Natural killer cell (primary cell): ENCODE measurements at regions not wholly inside any gene's neighbourhood (a gene's known extent, or its start where the extent isn't known, plus 50 kb on each side); places are given as distances from the start of the nearest gene placed in this dataset.

Source experiments
- ATAC-seq, 3 donors: fragments of 150-1000 bp in 2 of 3; fragments of 200-7000 bp in 1 of 3; cut with Tn5 transposase; 1 replicate in 1 of 3; 2 replicates in 2 of 3; pipeline ENCODE4 v1.10.0; 2021; ENCODE audit warnings: mild to moderate bottlenecking in 2 of 3, moderate library complexity in 2 of 3
- DNase-seq, 2 donors: peaks; one replicate each; pipeline versions ENCODE4 v3.0.0 to v3.0.0-alpha.2; 2013 to 2021; ENCODE audit warnings: mixed read lengths in 1 of 2
- H3K27ac ChIP-seq: one replicate; pipeline ENCODE4 v1.5.1; 2013; ENCODE audit warnings: mild to moderate bottlenecking, low read length
- H3K27me3 ChIP-seq: one replicate; pipeline ENCODE4 v1.6.1; 2013; ENCODE audit warnings: low read length; ENCODE audit not compliant: control insufficient read depth, insufficient read depth
- H3K36me3 ChIP-seq: one replicate; pipeline ENCODE4 v1.6.1; 2013; ENCODE audit warnings: low read length; ENCODE audit not compliant: control insufficient read depth, insufficient read depth
- H3K4me1 ChIP-seq: one replicate; pipeline ENCODE4 v1.6.1; 2013; ENCODE audit warnings: low read length; ENCODE audit not compliant: control insufficient read depth, insufficient read depth
- H3K4me3 ChIP-seq: one replicate; pipeline ENCODE4 v1.5.1; 2013; ENCODE audit warnings: low read length
- H3K9me3 ChIP-seq: one replicate; pipeline ENCODE4 v1.6.1; 2013; ENCODE audit warnings: low read length; ENCODE audit not compliant: control insufficient read depth, insufficient read depth
- H3K27ac Mint-ChIP-seq, 2 donors: one replicate each; pipeline ENCODE4 v1.8.0; 2022; ENCODE audit warnings: mild to moderate bottlenecking in 2 of 2, mixed read lengths in 2 of 2, moderate library complexity in 1 of 2
- H3K27me3 Mint-ChIP-seq, 2 donors: one replicate each; pipeline ENCODE4 v1.8.0; 2022; ENCODE audit warnings: low read depth in 2 of 2, mixed read lengths in 2 of 2
- H3K36me3 Mint-ChIP-seq: one replicate; pipeline ENCODE4 v1.8.0; 2022; ENCODE audit warnings: mixed read lengths
- H3K4me1 Mint-ChIP-seq, 2 donors: one replicate each; pipeline ENCODE4 v1.8.0; 2022; ENCODE audit warnings: mixed read lengths in 2 of 2
- H3K4me3 Mint-ChIP-seq: one replicate; pipeline ENCODE4 v1.8.0; 2022; ENCODE audit warnings: mild to moderate bottlenecking, moderate library complexity, mixed read lengths
- H3K9me3 Mint-ChIP-seq, 2 donors: one replicate each; pipeline ENCODE4 v1.8.0; 2022; ENCODE audit warnings: mixed read lengths in 2 of 2
- WGBS: methylation state at CpG from one replicate; pipeline ENCODE4 v1.1.7; 2013; ENCODE audit warnings: missing lambda C conversion rate; ENCODE audit not compliant: insufficient coverage; 5-methylcytosine and 5-hydroxymethylcytosine counted together
- intact Hi-C: fragments of 100-400 bp; cut with micrococcal nuclease; formaldehyde crosslinking; loops from one replicate; pipeline ENCODE4 v1.14.2; 2022
- TF ChIP-seq, protein P1 (sequence below): fragments of 200-600 bp; IDR thresholded peaks from one replicate; pipeline ENCODE4 v1.8.0; 2022; ENCODE audit warnings: antibody characterized with exemption

DNA sequence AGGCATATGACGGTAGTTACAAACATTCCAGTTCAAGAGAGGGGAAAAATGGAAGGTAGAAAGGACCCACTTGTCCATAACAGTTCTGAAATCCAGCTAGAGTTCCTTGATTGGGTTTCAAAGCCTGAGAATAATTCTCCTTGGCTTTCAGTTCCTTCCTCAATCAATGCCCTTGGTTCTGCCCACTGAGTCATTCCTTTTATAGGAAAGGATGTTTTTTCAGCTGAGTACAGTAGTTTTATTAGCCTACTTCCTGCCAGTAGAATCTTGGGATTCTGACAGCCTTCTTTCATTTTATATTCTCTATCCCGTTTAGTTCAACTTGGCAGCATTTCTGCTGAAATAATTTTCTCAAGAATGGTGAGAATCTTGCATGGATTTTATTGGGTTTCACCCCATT, 386.9 kb upstream of the SMC2 start:
- intact Hi-C loops, result no loop called here
- Histone ChIP-seq H3K27ac (no peak overlapping the region), H3K9me3 (no peaks in the 10 kb centered on the region), H3K4me1 (no peaks in the 10 kb centered on the region), H3K27me3 (no peaks in the 10 kb centered on the region), H3K36me3 (no peaks in the 10 kb centered on the region), H3K4me3 (no peak overlapping the region)
- WGBS, result no CpG with 5 or more reads among the region's 2 CpGs
- Mint-ChIP-seq H3K27ac (no peak overlapping the region), H3K27me3 (no peaks in the 10 kb centered on the region), H3K4me1 (no peaks in the 10 kb centered on the region), H3K9me3 (peaks cover 10 to 13% of the 10 kb centered on the region in 2 donors), H3K36me3 (no peaks in the 10 kb centered on the region), H3K4me3 (no peak overlapping the region)
- TF ChIP-seq, protein P1, sequence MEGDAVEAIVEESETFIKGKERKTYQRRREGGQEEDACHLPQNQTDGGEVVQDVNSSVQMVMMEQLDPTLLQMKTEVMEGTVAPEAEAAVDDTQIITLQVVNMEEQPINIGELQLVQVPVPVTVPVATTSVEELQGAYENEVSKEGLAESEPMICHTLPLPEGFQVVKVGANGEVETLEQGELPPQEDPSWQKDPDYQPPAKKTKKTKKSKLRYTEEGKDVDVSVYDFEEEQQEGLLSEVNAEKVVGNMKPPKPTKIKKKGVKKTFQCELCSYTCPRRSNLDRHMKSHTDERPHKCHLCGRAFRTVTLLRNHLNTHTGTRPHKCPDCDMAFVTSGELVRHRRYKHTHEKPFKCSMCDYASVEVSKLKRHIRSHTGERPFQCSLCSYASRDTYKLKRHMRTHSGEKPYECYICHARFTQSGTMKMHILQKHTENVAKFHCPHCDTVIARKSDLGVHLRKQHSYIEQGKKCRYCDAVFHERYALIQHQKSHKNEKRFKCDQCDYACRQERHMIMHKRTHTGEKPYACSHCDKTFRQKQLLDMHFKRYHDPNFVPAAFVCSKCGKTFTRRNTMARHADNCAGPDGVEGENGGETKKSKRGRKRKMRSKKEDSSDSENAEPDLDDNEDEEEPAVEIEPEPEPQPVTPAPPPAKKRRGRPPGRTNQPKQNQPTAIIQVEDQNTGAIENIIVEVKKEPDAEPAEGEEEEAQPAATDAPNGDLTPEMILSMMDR, result no peak
- no peak for ATAC-seq
- no peak for DNase-seq

DNA sequence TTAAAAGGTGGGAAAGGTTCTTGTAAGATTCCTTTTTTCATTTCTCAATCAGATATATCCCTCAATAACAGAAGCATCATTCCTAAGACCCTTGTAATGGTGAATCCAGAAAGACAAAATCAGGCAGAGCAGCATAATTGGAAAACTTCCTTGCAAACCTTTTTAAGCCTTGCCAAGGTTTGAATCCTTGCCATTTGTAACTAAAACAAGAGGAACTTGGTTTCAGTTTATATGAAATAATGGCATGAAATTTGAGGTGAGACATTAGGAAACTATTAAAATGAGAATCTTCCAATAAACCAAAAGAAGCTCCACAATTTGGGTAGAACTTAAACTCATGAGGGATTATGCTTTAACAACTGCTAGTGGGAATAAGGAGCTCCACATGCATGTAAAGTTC, 384.7 kb upstream of the SMC2 start:
- no peak overlapping the region for H3K4me3 Mint-ChIP-seq
- no peak overlapping the region for H3K27ac ChIP-seq

DNA sequence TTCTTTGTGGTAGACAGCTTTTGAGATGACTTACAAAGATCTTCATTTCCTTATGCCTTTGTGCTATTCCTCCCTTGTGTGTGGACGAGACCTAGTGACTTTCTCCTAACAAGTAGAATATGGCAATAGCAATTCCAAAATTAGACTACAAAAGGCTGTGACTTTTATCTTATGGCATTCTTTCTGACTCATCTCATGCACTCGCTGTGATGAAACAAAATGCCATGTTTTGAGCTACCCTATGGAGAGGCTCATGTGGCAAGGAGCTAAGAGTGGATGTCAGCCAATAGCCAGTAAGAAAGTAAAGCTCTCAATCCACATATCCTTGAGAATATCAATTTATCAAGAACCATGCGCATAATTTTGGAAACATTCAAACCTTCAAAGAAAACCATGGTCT, 380.5 kb upstream of the SMC2 start:
- Histone ChIP-seq H3K36me3 (no peaks in the 10 kb centered on the region), H3K9me3 (peaks cover 1% of the 10 kb centered on the region), H3K4me3 (no peak overlapping the region), H3K27ac (no peak overlapping the region), H3K4me1 (no peaks in the 10 kb centered on the region), H3K27me3 (no peaks in the 10 kb centered on the region)
- peaks cover 5 to 9% of the 10 kb centered on the region in 2 donors for H3K9me3 Mint-ChIP-seq
- H3K27ac Mint-ChIP-seq, result no peak overlapping the region
- no peak for ATAC-seq
- 92% methylated on average over 3 of the region's 3 CpGs for WGBS
- intact Hi-C loops, result no loop called here
- DNase-seq, result no peak
- no peaks in the 10 kb centered on the region for H3K27me3 Mint-ChIP-seq
- H3K36me3 Mint-ChIP-seq, result no peaks in the 10 kb centered on the region
- no peak overlapping the region for H3K4me3 Mint-ChIP-seq
- H3K4me1 Mint-ChIP-seq, result no peaks in the 10 kb centered on the region
- TF ChIP-seq, protein P1, result no peak

More for the DNA sequence above, 384.7 kb upstream of the SMC2 start:
- ATAC-seq (no peak), DNase-seq (no peak)
- no peaks in the 10 kb centered on the region for H3K36me3 Mint-ChIP-seq
- H3K4me1 Mint-ChIP-seq, result no peaks in the 10 kb centered on the region
- H3K36me3 ChIP-seq, result no peaks in the 10 kb centered on the region
- H3K27me3 ChIP-seq, result no peaks in the 10 kb centered on the region
- H3K4me1 ChIP-seq, result no peaks in the 10 kb centered on the region
- intact Hi-C loops, result no loop called here
- H3K9me3 ChIP-seq, result no peaks in the 10 kb centered on the region
- no peaks in the 10 kb centered on the region for H3K27me3 Mint-ChIP-seq
- no peak overlapping the region for H3K27ac Mint-ChIP-seq
- TF ChIP-seq, protein P1, result no peak
- H3K9me3 Mint-ChIP-seq, result peaks cover 8% of the 10 kb centered on the region in 2 donors
- H3K4me3 ChIP-seq, result no peak overlapping the region

DNA sequence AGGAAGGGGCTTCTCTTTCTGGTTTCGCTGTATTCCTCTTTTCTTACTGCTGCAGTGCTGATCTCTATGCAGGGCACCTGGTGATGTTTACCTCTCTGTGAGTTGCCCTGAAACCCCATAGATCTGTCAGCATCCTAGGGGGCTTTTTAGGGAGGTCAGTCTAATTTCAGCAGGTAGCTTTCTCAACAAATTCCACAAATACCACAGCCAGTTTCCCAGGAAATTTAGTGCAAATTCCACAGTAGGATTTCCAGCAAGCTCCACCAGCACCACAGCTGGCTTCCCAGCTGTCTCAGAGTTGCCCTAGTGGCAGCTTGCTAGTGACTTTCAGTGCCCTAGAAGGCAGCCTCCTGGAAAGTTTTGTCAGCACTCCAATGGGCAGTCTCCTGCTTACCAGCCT, 379.1 kb upstream of the SMC2 start:
- Mint-ChIP-seq H3K9me3 (peaks cover 7 to 11% of the 10 kb centered on the region in 2 donors), H3K4me3 (no peak overlapping the region), H3K4me1 (no peaks in the 10 kb centered on the region), H3K27ac (no peak overlapping the region), H3K36me3 (no peaks in the 10 kb centered on the region), H3K27me3 (no peaks in the 10 kb centered on the region)
- H3K27me3 ChIP-seq, result no peaks in the 10 kb centered on the region
- intact Hi-C loops, result no loop called here
- H3K27ac ChIP-seq, result no peak overlapping the region
- TF ChIP-seq, protein P1, result no peak
- DNase-seq (no peak), ATAC-seq (no peak)
- no peaks in the 10 kb centered on the region for H3K4me1 ChIP-seq
- no peak overlapping the region for H3K4me3 ChIP-seq
- H3K9me3 ChIP-seq, result peaks cover 5% of the 10 kb centered on the region
- WGBS, result 86% methylated on average over 1 of the region's 1 CpG
- no peaks in the 10 kb centered on the region for H3K36me3 ChIP-seq
